Left forelimb (tissue), 1 donor: ENCODE measurements at regions not wholly inside any gene's neighbourhood (a gene's known extent, or its start where the extent isn't known, plus 50 kb on each side); places are given as distances from the start of the nearest gene placed in this dataset.

Experiments
- DNase-seq: peaks from one replicate; pipeline ENCODE4 v3.0.0-alpha.2; 2018; ENCODE audit warnings: low spot score

DNA sequence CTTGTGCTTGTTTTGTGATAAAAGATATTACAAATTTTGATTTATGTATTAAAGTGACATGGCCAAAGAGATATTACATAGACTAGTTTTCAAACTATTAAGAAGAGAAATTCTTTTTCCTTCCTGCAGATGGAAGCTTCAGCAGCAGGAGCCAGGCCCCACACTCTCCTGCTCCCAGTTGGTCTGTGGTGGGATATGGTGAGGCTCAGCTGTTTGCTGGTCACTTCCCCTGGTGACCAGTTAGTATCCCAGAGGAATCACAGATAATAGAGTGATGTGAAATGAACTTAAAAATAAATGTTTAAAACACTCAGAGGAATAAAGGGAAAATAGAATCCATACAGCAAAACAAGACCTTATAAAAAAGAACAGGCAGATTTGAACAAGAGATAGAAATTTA is 154.7 kb downstream of the KTN1 start:
- DNase-seq = no peak

DNA sequence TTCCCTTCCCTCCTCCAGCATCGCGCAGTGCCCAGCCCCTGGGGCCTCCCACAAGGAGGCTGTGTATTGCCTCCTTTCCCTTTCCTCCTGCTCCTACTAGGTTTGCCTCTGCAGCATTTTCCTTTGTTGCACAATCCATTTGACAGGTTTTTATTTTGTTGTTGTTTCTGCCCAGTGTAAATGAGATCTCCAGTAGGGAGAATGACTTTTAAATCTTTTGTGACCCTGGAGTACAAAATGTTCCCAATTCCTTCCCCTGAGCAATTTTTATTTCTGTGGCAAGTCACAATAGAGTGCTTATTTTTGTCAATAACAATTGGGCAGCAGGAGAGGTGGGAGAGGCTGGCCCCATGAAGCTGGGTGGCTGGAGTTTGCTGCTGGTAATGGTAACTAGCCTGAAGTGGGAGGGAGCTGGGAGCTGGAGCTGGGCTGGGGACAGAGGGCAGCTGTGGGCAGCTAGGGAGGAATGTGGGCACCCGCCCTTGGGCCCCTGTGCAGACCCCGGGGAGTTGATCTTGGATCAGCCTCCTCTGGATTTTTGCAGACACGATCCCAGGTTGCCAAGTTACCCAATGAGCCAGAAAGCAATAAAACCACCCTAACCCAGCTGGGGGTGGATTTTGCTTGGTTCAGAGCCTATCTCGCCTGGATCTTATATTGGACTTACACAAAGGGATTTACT is 160.1 kb downstream of the KTN1 start:
- DNase-seq = no peak

DNA sequence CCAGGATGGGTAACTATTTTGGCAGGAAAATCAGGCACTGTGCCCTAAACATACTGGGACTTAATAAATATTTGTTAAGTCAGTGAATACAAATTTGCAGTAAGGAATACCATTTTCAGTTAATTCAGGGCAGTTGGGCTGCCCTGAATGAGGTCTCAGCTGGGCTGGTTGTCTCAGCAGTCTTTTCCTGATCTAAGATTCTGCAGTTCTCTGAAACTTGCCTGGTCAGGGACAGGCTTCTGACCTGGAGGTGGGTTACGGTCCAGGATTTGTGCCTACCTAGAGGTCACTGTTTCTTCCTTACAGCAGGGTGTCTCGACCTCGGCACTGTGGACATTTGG is 160.6 kb downstream of the KTN1 start:
- DNase-seq = no peak

DNA sequence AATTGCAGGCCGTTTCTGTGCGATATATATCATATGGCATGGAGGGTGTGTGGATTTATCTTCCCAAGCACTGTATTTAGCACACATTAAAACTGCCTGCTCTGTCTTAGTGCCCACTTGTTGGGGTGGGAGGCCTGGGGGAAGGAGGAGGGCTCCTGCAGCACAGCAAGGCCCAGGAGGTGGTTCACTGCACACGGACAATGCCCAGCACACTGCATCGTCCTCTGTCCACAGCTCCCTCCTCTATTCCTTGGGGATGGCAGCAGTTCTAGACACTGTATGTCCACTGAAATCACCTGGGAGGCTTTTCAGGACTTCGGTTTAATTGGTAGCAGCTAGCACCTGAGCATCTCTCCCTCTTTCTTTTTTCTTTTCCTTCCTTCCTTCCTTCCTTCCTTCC is 161.2 kb downstream of the KTN1 start:
- no peak for DNase-seq

DNA sequence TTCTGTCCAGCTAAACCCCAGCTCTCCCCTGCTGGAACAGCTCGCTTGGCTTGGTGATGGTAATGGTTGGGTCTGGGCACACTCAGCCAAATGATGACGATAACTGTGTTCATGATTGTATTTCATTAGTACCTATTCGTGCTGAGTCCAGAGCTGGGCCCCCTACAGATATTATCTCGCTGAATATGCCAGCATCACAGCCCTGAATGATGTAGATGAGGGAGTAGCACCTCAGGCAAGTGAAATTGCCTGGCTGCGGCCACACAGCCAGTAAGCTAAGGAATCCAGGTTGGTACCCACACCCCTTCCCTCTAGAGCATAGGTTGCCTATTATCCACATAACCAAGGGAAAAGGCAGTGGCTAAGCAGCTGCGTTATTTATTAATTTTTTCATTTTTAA is 163.5 kb downstream of the KTN1 start:
- no peak for DNase-seq

DNA sequence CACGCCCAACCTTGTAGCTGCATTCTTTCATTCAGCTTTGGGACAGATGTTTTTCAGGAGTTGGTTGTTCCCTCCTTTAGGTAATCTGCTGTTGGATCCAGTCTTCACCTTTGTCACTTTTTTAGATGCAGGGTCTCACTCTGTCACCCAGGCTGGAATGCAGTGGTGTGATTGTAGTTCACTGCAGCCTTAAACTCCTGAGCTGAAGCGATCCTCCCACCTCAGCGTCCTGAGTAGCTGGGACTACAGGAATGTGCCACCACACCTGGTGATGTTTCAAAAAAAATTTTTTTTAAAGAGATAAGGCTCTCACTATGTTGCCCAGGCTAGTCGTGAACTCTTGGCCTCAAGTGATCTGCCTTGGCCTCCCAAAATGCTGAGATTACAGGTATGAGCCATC is 164.3 kb downstream of the KTN1 start:
- no peak for DNase-seq

DNA sequence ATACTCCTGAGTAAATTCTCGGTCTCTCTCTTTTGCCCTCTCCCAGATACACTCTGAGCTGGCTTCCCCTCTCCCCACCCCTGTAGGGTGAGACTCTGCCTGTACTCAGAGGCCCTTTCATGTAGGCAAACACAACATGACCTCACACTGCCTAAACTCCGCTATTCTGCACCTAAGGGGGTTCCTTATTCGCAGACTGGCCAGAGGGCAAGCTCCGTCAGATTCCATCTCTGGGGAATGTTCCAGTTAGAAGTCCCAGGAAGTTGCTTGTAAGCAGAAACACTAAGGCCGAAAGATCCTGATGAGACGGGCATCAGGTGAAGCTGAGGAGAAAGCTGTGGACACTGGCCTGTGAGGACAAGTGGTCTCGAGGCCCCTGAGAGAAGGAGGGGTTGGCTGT is 165.9 kb downstream of the KTN1 start:
- no peak for DNase-seq

DNA sequence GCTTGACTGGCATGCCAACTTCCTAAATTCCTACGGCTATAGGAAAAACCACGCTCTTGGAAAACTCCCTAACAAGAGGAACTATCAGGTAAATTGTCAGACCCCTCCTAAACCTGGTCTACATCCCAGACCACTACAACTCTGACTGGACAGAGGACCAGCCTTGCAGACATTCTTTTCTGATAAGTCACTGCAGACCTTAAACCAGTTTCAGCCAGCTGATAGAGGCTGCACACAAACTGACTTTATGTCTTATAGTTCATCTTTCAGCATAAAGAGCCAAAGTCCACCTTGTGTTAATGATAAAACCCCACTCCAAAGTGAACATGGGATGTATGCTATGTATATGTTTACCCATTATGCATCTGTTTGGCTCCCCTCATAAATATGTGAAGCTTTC is 166.6 kb downstream of the KTN1 start:
- DNase-seq = no peak

DNA sequence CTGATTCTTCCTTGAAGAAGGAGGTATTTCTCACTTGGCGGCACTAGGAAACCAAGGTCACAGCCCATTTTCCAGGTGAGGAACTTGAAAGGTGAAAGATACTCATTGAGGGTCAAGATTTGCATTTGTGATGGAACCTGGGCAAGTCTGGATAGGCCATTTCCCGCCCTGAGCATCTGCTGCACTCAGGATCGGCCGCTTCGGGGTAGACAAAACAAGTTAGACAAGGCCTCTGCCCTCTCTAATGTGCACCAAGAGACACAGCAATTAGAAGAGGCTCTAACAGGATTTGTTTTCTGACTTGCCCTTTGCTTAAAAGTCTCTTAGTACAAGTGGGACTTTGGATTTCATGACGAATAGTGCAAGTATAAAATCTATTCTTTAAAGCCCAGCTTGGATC is 167.2 kb downstream of the KTN1 start:
- no peak for DNase-seq

DNA sequence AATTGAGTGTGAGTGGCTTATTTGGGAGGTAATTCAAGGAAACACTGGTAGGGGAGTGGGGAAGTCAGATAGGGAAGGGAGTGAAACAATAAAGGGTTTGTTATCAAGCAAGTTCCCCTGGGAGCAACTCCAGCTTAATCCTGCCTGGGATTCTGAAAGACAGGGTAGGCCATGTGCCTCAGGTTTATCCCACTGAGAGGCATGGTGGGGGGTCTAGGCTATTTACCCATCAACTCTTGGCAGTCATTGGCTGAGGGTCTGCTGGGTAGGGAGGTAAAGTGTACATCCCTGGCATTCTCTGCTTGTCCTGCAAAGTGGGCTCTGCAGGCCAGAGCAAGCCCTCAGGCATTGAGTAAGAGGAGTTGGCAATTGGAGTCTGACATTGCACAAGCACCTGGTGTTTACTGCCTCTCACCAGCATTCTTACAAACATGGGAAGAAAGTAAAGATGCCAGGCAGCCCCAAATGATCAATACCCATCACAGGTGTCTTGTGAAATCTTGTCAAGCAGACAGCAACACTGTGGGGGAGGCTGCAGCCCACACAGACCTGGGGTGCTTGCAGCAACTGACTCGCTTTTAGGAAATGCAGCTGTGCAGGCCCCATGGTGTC is 169.3 kb downstream of the KTN1 start:
- no peak for DNase-seq

DNA sequence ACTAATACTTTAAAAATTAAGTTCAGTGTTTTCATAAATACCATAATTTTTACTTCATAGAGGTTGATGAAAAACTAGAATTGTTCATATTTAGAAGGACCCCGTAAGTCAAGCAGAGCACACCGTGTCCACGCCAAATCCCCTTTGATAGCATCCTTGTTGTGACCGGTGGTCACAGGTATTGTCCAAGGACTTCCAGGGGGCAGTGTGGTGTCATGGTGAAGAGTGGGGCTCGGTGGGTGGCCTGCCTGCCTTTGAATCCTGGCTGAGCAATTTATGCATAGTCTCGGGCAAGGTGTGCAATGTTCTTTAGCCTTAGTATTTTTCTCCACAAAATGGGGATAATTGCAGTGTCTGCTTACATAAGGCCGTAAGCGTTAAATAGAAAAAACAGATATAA is 169.9 kb downstream of the KTN1 start:
- DNase-seq = no peak

DNA sequence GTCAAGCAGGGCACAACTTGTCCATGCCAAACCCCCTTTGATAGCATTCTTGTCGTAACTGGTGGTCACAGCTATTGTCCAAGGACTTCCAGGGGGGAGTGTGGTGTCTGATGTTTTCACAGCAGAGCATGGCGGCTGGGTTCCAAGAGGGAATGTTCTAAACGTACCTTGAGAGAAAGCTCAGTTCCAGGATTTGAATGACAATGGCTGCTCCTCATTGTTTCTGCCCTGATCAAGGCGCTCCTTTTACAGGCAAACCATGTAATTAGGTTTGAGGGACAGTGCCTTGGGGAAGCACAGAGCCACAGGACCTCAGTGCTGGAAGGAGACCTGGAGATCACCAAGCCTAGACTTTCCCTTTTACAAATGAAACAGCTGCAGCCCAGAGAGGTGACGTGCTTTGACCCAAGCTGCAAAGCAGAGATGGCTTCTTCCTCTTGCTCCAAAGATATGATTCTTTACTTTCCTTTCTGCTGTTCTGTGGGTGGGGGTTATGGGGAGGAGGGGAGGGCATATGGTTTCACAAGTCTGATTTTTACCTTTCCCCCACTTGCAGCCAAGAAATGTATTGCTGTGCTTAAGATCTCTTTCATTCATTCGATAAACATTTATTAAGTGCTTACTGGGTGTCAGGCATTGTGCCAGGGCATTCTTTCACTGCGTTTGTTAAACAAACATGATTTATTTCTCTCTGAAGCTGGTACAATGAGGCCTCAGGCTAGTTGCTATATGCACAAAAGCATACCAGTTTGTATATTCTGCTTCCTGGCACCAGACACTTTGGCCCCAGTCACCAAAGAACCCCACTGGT is 172.8 kb downstream of the KTN1 start:
- DNase-seq = no peak

DNA sequence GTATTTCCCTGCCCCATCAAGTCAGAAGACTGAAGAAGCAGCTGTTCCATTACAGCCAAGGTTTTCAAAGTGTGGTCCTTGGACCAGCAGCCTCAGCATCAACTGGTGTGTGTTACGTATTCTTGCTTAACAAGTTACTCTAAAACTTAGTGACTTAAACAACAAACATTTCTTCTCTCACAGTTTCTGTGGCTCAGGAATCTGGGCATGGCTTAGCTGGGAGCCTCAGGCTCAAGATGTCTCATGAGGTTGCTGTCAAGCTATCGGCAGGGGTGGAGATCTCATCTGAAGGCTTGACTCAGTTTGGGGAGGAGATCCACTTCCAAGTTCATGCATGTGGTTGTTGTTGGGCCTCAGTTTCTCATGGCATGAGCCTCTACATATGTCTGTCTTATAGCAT is 174.5 kb downstream of the KTN1 start:
- DNase-seq = no peak

DNA sequence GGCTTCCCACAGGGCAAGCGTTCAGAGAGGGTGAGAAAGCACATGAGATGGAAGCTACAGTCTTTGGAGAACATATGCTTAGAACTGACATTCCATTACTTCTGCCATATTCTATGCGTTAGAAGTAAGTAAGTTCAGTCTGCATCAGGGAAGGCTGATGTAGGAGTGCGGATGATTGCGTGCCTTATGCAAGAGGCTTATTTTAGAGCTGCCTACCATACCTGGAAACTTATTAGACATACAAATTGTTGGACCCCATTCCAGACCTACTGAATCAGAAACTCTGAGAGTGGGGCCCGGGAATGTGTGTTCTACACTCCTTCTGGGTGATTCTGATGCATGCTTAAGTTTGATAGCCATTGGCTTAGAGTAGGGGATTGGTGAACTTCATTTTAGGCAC is 174.9 kb downstream of the KTN1 start:
- no peak for DNase-seq

DNA sequence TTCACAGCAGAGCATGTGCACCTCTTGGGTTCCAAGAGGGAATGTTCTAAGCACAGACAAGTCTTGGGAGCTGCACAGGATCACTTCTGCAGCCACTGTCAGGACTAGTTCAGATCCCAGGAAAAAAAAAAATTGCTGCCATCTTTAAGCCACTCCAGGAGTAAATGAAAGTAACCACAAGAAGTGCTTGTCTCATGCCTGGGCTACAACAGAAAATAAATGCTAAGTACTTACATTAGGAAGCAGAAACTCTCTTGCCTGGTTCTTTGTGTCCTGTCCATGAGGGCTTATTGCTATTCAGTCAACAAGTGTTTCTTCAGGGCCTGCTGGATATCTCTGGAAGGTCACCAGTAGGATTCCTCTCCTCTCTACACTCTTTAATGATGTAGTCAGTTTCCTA is 176.1 kb downstream of the KTN1 start:
- DNase-seq = no peak

DNA sequence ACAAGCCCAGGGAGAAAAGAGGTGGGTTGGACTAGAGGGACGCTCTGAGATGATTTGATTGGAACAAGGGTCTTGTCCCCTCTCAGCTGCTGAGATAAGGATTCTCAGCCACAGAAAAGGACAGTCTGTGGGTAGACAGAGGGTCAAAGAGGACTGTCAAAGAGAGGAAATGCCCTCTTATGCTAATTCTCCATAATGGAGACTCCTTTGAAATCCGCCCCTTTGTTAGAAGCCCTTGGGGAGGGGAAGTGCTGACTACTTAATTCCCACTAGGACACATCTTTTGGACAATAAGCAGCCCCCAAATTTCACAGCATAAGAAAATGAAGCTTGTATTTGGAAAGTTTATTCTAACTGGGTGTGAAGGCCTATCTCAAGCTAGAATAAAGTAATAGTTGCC is 176.6 kb downstream of the KTN1 start:
- DNase-seq = no peak

DNA sequence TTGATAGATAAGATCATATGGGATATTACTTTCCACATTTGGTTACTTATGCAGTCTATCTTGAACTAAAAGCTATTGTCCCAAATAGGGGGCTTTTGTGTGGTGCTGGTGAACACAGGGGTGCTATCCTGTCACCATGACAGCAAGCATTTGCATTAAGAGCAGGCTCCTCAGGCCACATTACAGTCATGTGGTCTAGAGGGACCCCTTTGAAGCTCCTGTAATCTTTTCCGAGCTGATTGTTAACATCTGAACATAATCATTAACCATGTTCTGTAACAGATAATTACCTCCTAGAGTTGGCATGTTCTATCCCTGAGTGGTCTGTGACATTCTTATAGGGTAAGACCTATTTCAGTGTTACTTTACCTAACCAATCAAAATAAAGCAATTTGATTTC is 178.8 kb downstream of the KTN1 start:
- DNase-seq = no peak

DNA sequence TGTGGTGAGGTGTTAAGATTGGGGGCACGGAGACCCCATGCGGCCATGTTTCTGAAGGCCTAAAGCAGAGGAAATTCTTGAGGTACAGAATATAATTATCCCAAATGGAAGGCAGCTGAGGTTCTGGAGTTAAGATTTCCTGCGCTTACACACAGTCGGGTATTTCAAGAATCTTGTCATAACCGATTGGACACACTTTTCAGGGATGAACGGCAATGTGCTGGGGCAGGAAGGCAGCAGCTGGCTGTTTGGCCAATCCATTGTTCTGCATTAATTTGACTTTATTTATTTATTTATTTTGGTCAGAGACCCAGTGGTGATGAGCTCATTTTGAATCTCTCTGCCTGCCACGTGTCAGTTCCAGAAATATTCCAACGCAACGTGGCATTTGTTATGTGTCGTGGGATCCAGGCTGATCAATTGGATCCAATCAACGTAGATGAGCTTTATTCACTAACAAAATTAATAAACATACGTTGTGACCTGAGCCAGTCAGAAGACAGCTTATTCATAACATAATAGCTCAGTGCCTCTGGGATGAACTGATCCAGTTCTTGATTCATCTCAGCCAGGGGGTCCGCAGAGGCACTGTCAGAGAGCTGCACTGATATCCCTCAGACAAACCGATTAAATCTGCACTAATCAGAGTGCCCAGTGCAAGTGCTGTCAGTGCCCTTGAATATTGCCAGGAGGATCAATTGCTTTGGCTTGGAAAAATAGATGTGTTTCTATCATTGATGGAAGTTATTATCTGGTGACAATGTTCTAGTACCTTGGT is 181.0 kb downstream of the KTN1 start:
- no peak for DNase-seq

DNA sequence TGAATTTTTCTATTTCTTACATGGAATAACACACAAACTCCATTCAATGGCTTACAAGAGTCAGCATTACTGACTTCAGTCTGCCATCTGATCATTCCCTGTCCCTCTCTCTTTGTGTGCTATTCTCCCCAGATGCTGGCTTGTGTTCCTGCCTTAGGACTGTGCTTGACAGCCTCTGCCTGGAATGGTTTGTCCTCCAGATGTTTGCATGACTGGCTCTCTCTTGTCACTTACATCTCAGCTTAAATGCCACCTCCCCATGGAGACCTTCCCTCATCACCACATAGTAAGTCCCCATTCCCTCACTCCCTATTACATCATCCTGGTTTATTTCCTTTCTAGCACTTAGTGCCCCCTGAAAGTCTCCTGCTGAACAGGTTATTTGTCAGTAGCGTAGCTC is 181.6 kb downstream of the KTN1 start:
- no peak for DNase-seq

DNA sequence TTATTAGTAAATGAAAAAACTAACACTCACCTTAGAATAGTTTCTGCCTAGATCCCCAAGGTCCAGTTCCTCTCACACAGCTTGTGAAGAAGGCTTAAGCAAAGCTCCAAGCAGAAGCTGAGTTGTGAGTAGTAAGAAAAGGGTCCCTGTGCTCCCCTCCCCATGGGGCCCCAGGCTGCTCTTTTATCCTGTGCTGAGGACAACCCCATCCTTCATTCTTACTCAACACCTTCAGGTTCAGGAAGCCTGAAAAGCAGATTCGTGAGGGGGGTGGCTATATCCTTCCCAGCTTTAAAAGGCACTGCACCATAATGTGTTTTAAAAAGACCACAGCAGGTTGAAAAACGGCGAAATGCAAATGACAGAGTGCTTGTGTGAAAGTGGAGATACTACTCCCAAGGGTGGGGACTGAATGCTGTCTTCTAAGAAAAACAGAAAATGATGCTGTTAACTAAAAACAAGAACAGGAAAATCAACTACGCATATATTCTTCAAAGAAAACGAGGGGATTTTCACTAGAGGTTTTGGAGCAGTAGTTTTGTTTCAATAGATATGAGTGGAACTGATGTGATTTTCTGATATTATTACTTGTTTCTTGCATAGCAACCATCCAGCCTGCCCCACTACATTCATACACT is 182.7 kb downstream of the KTN1 start:
- DNase-seq = no peak

DNA sequence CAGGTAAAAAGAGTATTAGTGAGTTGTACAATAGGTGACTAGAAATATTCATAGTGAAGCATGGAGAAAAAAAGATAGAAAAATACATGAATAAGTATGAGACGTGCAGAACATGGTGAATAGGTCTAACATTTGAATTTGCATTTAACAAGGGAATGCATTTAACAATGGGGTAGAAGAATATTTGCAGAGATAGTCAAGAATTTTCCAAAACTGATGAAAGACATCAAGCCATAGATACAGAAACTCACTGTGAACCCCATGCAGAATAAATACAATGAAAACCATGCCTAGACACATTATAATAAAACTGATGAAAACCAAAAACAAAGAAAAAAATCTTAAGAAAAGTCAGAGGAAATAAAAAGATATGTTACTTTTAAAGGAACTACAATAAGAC is 184.8 kb downstream of the KTN1 start:
- no peak for DNase-seq

DNA sequence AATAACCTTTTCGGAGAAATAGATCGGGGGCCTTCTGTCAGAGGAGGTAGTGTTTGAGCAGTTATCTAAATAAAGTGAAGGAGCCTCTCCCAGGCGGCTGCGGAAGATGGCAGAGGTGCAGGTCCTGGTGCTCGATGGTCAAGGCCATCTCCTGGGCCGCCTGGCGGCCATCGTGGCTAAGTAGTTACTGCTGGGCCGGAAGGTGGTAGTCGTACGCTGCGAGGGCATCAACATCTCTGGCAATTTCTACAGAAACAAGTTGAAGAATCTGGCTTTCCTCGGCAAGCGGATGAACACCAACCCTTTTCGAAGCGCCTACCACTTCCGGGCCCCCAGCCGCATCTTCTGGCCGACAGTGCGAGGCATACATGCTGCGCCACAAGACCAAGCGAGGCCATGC is 186.1 kb downstream of the KTN1 start:
- DNase-seq = no peak
